DMS79 treated with DMSO at 0.1 percent for 48 hours (cell line): ENCODE measurements at regions not wholly inside any gene's neighbourhood (a gene's known extent, or its start where the extent isn't known, plus 50 kb on each side); places are given as distances from the start of the nearest gene placed in this dataset.

Experiments
- DNase-seq: peaks from one replicate; lab custom pipeline; 2025; lab: John Stamatoyannopoulos, UW

- DNase-seq = peak; percentile 22
These were observed 176.7 kb upstream of the ZNF608 start for GRCh38 chr5:124923131-124923530.

- DNase-seq = no peak
These were observed 178.3 kb upstream of the ZNF608 start for GRCh38 chr5:124924729-124925128.

- DNase-seq = no peak
These were observed 181.3 kb upstream of the ZNF608 start for GRCh38 chr5:124927735-124928134.

GRCh38 chr5:124929000-124929399, 182.6 kb upstream of the ZNF608 start:
- no peak for DNase-seq

- no peak for DNase-seq
These were observed 186.6 kb upstream of the ZNF608 start for GRCh38 chr5:124932791-124933600.

- no peak for DNase-seq
These were observed 188.6 kb upstream of the ZNF608 start for GRCh38 chr5:124935065-124935464.

GRCh38 chr5:124936626-124936933, 190.1 kb upstream of the ZNF608 start:
- DNase-seq = no peak

- DNase-seq = no peak
These were observed 194.9 kb upstream of the ZNF608 start for GRCh38 chr5:124941051-124942049.

- DNase-seq = peak; percentile 1
These were observed 201.8 kb upstream of the ZNF608 start for GRCh38 chr5:124948062-124948753.

GRCh38 chr5:124948754-124949275, 202.4 kb upstream of the ZNF608 start:
- DNase-seq = no peak

GRCh38 chr5:124949862-124950261, 203.4 kb upstream of the ZNF608 start:
- no peak for DNase-seq

GRCh38 chr5:124951105-124951504, 204.7 kb upstream of the ZNF608 start:
- no peak for DNase-seq

GRCh38 chr5:124951661-124952060, 205.2 kb upstream of the ZNF608 start:
- DNase-seq = no peak

- DNase-seq = no peak
These were observed 205.6 kb upstream of the ZNF608 start for GRCh38 chr5:124952079-124952478.

- DNase-seq = no peak
These were observed 206.1 kb upstream of the ZNF608 start for GRCh38 chr5:124952566-124952965.

- DNase-seq = no peak
These were observed 208.3 kb upstream of the ZNF608 start for GRCh38 chr5:124954784-124955183.

GRCh38 chr5:124956471-124957029, 210.1 kb upstream of the ZNF608 start:
- no peak for DNase-seq

- no peak for DNase-seq
These were observed 210.6 kb upstream of the ZNF608 start for GRCh38 chr5:124957063-124957462.

- DNase-seq = no peak
These were observed 213.8 kb upstream of the ZNF608 start for GRCh38 chr5:124960266-124960665.

GRCh38 chr5:124961521-124961920, 215.1 kb upstream of the ZNF608 start:
- DNase-seq = no peak

- DNase-seq = no peak
These were observed 215.7 kb upstream of the ZNF608 start for GRCh38 chr5:124962111-124962510.

- no peak for DNase-seq
These were observed 216.3 kb upstream of the ZNF608 start for GRCh38 chr5:124962735-124963134.
